ENCODE measurements at regions not wholly inside any gene's neighbourhood (a gene's known extent, or its start where the extent isn't known, plus 50 kb on each side); places are given as distances from the start of the nearest gene placed in this dataset.

GRCh38 chr5:124408738-124409453 is 337.5 kb downstream of the ZNF608 start:
- TF ChIP-seq CTCF (IDR thresholded peaks at IDR 0.05), result no peak
- no peak for TF ChIP-seq POLR2A (IDR thresholded peaks at IDR 0.05)
- WGBS, 2 donors, result 83% methylated on average over 10 of the region's 10 CpGs
- Histone ChIP-seq H3K9me3 (no peaks in the 10 kb centered on the region), H3K36me3 (no peaks in the 10 kb centered on the region), H3K4me1 (no peaks in the 10 kb centered on the region), H3K4me3 (replicated peaks in 1 of 3) (no peak overlapping the region), H3K27me3 (no peaks in the 10 kb centered on the region), H3K27ac (no peak overlapping the region)
- DNase-seq, result no peak
- intact Hi-C loops (cut with DNase I), result no loop called here

DNA sequence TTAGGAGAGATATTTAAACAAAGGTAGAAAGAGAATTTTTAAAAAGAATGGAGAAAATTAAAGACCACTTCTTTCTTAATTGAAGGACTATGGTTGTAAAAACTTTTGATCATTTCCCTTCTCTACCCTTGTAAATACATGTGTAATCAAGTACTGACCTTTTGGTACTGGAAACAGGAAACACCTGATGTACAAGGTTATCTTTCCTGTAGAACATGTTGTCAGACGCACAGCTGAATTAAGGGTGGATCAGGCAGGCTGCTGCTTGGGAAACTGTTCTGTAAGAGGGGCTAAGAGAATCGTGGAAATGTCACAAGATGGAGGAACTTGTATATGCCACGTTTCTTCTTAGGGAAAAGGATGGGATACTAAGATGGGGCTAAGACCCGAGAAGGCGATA is 341.6 kb downstream of the ZNF608 start:
- Histone ChIP-seq H3K36me3 (no peaks in the 10 kb centered on the region), H3K4me1 (peaks cover 11 to 19% of the 10 kb centered on the region in 2 donors), H3K9me3 (no peaks in the 10 kb centered on the region), H3K27ac (no peak overlapping the region), H3K27me3 (no peaks in the 10 kb centered on the region), H3K4me3 (replicated peaks in 1 of 3) (no peak overlapping the region)
- no peak for DNase-seq
- no peak for TF ChIP-seq POLR2A (IDR thresholded peaks at IDR 0.05)
- TF ChIP-seq CTCF (IDR thresholded peaks at IDR 0.05), result no peak
- WGBS, 2 donors, result 83 to 86% methylated on average over 5 of the region's 5 CpGs
- intact Hi-C loops (cut with DNase I), result no loop called here

DNA sequence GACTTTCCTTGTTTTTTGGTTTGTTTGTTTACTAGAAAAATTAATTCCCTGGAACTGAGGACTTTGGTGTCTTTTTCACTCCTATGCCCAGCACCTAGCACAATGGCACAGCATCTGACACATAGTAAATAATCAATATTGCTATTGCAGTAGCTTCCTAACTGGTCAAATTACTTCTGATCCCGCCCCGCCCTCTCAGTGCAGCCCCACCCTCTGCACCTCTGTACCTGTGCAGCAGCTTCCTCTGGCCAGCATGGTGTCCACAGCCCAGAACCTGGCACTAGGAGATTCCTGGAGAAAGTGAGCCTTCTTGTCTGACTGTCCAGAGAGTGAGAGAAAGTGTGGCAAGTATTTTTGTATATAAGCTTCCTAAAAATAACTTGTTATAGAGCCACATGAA is 343.2 kb downstream of the ZNF608 start:
- 82 to 93% methylated on average over 2 of the region's 2 CpGs for WGBS, 2 donors
- no peaks in the 10 kb centered on the region for H3K27me3 ChIP-seq
- intact Hi-C loops (cut with DNase I), result no loop called here
- DNase-seq, result no peak
- no peaks in the 10 kb centered on the region for H3K9me3 ChIP-seq
- no peak for TF ChIP-seq CTCF (IDR thresholded peaks at IDR 0.05)
- TF ChIP-seq POLR2A (IDR thresholded peaks at IDR 0.05), result no peak
- H3K4me3 ChIP-seq (replicated peaks in 1 of 3), result no peak overlapping the region
- no peaks in the 10 kb centered on the region for H3K36me3 ChIP-seq
- peaks cover 11 to 19% of the 10 kb centered on the region in 2 donors for H3K4me1 ChIP-seq
- H3K27ac ChIP-seq, result no peak overlapping the region

- Histone ChIP-seq H3K27ac (peak overlapping the region in 2 of 3 donors; percentile 22 to 41), H3K9me3 (no peaks in the 10 kb centered on the region), H3K4me1 (peaks cover 11 to 19% of the 10 kb centered on the region in 2 donors), H3K36me3 (no peaks in the 10 kb centered on the region), H3K27me3 (no peaks in the 10 kb centered on the region), H3K4me3 (replicated peaks in 1 of 3) (no peak overlapping the region)
- DNase-seq, result peak; percentile 37 to 40
- WGBS, 2 donors, result 43 to 60% methylated on average over 3 of the region's 3 CpGs
- intact Hi-C loops (cut with DNase I), result no loop called here
- TF ChIP-seq CTCF (IDR thresholded peaks at IDR 0.05), result no peak
- TF ChIP-seq POLR2A (IDR thresholded peaks at IDR 0.05), result no peak
Observed at GRCh38 chr5:124402144-124402581, 344.3 kb downstream of the ZNF608 start.

DNA sequence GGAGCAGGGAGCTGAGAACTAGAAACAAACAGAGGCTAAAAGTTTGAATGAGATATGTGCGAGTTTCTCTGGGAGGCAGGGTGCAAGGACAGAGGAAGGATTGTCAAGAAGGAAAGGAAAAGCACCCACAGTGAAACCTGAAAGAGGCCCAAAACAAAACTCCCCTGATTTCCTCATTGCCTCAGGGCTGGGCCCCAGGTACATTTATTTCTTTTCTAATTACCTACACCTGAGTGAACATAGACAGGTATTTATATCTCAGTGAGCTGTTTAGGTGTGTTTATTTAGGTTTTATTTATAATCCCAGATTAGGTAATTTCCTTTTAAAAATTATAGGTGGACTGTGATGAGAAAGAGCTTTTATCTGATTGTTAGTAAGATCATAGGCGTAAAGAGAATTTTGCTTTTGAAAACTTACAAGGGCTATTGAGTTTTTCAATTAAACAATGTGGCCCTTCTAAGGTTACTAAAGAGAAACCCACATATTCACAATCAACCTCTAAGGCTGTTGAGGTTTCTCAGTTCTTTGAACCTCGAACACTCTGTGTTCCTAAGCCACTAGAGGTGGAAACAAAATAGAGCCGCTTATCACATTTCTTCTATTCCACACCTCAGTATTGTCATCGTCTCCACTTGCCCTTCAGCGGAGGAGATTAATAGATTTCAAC is 344.8 kb downstream of the ZNF608 start:
- WGBS, 2 donors, result 55 to 61% methylated on average over 6 of the region's 6 CpGs
- no peak overlapping the region for H3K4me3 ChIP-seq (replicated peaks in 1 of 3)
- H3K4me1 ChIP-seq, result peaks cover 11 to 19% of the 10 kb centered on the region in 2 donors
- H3K9me3 ChIP-seq, result no peaks in the 10 kb centered on the region
- H3K27me3 ChIP-seq, result no peaks in the 10 kb centered on the region
- intact Hi-C loops (cut with DNase I), result no loop called here
- no peak for DNase-seq
- TF ChIP-seq CTCF (IDR thresholded peaks at IDR 0.05) (no peak), POLR2A (IDR thresholded peaks at IDR 0.05) (no peak)
- no peaks in the 10 kb centered on the region for H3K36me3 ChIP-seq
- H3K27ac ChIP-seq, result peak overlapping the region in 2 of 3 donors; percentile 22 to 41

Data from thyroid gland (tissue), 4 donors.